Suprapubic skin (tissue), 3 donors: ENCODE measurements at regions not wholly inside any gene's neighbourhood (a gene's known extent, or its start where the extent isn't known, plus 50 kb on each side); places are given as distances from the start of the nearest gene placed in this dataset.

Experiments
- CTCF ChIP-seq, 2 donors: fragments of 200-600 bp in 1 of 2; fragments of 450-650 bp in 1 of 2; sonication (generic) in 1 of 2; IDR thresholded peaks; one replicate each; pipeline ENCODE4 v1.5.1; 2016 to 2019; ENCODE audit warnings: antibody characterized with exemption in 2 of 2, mild to moderate bottlenecking in 1 of 2, moderate library complexity in 1 of 2
- POLR2A ChIP-seq, 2 donors: fragments of 450-650 bp; IDR thresholded peaks; one replicate each; pipeline ENCODE4 v1.6.1; 2017; ENCODE audit warnings: antibody characterized with exemption in 2 of 2, mild to moderate bottlenecking in 2 of 2, moderate library complexity in 2 of 2

GRCh38 chr4:37160653-37161052 is 83.9 kb upstream of the NWD2 start:
- TF ChIP-seq POLR2A (IDR thresholded peaks at IDR 0.05), result no peak
- no peak for TF ChIP-seq CTCF (IDR thresholded peaks at IDR 0.05)
